ENCODE measurements at regions not wholly inside any gene's neighbourhood (a gene's known extent, or its start where the extent isn't known, plus 50 kb on each side); places are given as distances from the start of the nearest gene placed in this dataset.

DNA sequence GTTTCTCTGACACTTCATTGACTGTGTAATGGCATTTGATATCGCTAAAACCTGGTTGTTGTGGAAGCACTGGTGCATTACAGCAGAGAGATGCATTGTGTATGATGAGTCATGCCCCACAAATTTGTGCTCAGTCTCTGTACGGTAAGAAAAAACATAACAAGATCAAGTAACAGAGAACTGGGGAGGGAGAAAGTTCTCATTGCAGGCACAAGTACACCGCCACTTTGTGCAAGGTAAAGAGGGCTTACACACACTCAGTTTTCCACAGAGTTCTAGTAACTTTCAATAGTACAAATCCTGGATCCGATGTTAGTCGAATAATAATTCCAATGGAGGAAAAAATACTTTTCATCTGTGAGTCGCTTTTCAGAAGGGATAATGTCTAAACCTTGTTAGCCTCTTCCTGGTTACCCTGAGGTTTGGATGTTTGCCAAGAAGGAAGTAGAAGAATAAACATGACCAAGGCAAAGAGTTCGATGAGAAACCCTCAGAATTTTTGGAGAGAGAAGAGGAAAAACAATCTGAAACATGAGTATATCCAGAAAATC is 512.5 kb upstream of the SLIT2 start:
- Mint-ChIP-seq H3K27me3 (no peaks in the 10 kb centered on the region), H3K27ac (no peak overlapping the region), H3K4me1 (ENCODE audit: low read depth in 2 of 2) (no peaks in the 10 kb centered on the region), H3K4me3 (no peak overlapping the region), H3K36me3 (ENCODE audit: insufficient read depth) (no peaks in the 10 kb centered on the region), H3K9me3 (peaks cover 8 to 14% of the 10 kb centered on the region in 2 donors)
- ATAC-seq (replicated peaks) = no peak
- no peak for DNase-seq

GRCh38 chr4:19736968-19737756 is 514.5 kb upstream of the SLIT2 start:
- Mint-ChIP-seq H3K27ac (no peak overlapping the region), H3K4me3 (no peak overlapping the region), H3K27me3 (no peaks in the 10 kb centered on the region), H3K36me3 (ENCODE audit: insufficient read depth) (no peaks in the 10 kb centered on the region), H3K4me1 (ENCODE audit: low read depth in 2 of 2) (no peaks in the 10 kb centered on the region), H3K9me3 (peaks cover 9 to 14% of the 10 kb centered on the region in 2 donors)
- ATAC-seq (replicated peaks) (no peak), DNase-seq (no peak)

GRCh38 chr4:19735012-19735411 is 516.7 kb upstream of the SLIT2 start:
- Mint-ChIP-seq H3K4me1 (ENCODE audit: low read depth in 2 of 2) (no peaks in the 10 kb centered on the region), H3K36me3 (ENCODE audit: insufficient read depth) (no peaks in the 10 kb centered on the region), H3K27me3 (no peaks in the 10 kb centered on the region), H3K9me3 (peaks cover 5 to 10% of the 10 kb centered on the region in 2 donors), H3K4me3 (no peak overlapping the region), H3K27ac (no peak overlapping the region)
- ATAC-seq (replicated peaks) (no peak), DNase-seq (no peak)

DNA sequence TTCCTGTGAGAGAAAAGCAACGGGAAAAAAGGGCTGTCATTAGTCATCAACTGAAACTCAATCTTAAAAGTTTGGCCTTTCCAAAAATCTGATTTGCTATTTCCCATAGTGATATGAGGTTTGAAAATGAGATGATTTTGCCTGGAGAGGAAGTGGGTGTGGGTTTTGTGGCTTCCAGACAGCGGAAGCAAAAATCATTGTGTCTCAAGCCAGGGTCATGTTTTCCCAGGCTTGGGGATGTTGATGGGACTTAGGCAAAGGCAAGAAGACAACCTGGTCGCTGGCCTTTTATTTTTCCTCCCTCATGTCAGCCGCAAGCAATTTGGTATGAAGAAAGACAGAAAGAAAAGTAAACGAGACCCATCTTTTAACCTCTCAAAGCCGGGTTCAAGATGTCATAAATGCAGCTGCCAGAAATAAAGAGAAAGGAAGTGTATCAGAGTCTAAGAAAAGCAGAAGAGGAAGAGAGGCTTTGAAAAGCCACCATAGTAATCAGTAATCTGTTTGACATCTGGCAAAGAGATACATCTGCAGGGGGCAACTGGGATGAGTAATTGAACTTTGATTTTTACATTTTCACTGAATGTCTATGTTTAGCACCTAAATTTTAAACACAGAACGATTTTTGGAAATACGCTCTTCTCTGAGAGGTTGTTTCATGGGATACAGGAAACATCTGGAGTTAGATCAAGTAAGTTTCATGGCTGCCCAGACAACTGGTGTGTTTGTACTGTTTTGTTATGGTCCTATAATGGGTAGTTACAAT is 521.6 kb upstream of the SLIT2 start:
- Mint-ChIP-seq H3K9me3 (peaks cover 9 to 10% of the 10 kb centered on the region in 2 donors), H3K27ac (no peak overlapping the region), H3K4me1 (ENCODE audit: low read depth in 2 of 2) (no peaks in the 10 kb centered on the region), H3K36me3 (ENCODE audit: insufficient read depth) (no peaks in the 10 kb centered on the region), H3K27me3 (no peaks in the 10 kb centered on the region), H3K4me3 (no peak overlapping the region)
- ATAC-seq (replicated peaks) = no peak
- no peak for DNase-seq

DNA sequence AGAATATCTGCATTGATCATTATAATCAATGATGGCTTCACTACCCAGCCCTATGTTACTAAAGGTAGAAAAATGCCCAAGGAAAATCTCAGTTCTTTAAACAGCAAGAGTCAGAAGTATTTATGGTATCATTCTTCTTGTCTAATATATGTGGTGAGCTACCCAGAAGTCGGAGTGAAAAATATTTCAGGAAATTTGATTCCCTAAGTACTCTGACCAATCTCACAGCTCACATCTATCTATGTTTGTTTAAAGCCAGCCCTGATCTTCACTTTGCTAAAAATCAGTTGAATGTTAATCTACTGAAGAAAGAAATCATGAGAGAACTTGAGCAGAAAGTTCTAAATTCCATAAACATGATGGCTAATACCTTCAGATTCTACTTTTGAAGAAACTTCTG is 522.9 kb upstream of the SLIT2 start:
- Mint-ChIP-seq H3K27me3 (no peaks in the 10 kb centered on the region), H3K4me3 (no peak overlapping the region), H3K27ac (no peak overlapping the region), H3K9me3 (peaks cover 8 to 9% of the 10 kb centered on the region in 2 donors), H3K4me1 (ENCODE audit: low read depth in 2 of 2) (no peaks in the 10 kb centered on the region), H3K36me3 (ENCODE audit: insufficient read depth) (no peaks in the 10 kb centered on the region)
- no peak for DNase-seq
- ATAC-seq (replicated peaks) = no peak

GRCh38 chr4:19727141-19727540 is 524.6 kb upstream of the SLIT2 start:
- Mint-ChIP-seq H3K27me3 (no peaks in the 10 kb centered on the region), H3K4me3 (no peak overlapping the region), H3K4me1 (ENCODE audit: low read depth in 2 of 2) (no peaks in the 10 kb centered on the region), H3K36me3 (ENCODE audit: insufficient read depth) (no peaks in the 10 kb centered on the region), H3K9me3 (peaks cover 9 to 10% of the 10 kb centered on the region in 2 donors), H3K27ac (no peak overlapping the region)
- ATAC-seq (replicated peaks) = no peak
- DNase-seq = no peak

DNA sequence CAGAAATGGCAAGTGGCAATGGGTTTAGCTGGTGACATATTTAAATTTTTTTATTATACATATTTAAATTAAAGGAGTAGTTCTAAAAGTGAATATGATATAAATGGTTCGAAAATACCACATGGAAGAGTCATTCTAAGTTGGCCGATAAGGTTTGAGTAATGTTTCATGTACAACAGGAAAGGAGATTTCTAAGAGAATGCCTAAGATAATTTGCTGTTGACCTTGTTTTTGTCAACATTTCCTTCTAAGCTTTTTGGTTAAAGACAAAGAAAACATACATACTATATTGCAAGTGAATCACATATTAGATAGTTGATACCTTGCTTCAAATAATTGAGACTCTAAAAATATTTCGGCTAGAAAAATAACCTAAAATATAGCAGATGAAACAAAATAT is 526.6 kb upstream of the SLIT2 start:
- ATAC-seq (replicated peaks) (no peak), DNase-seq (no peak)
- Mint-ChIP-seq H3K36me3 (ENCODE audit: insufficient read depth) (no peaks in the 10 kb centered on the region), H3K9me3 (peaks cover 9 to 13% of the 10 kb centered on the region in 2 donors), H3K27ac (no peak overlapping the region), H3K4me3 (no peak overlapping the region), H3K27me3 (no peaks in the 10 kb centered on the region), H3K4me1 (ENCODE audit: low read depth in 2 of 2) (no peaks in the 10 kb centered on the region)

DNA sequence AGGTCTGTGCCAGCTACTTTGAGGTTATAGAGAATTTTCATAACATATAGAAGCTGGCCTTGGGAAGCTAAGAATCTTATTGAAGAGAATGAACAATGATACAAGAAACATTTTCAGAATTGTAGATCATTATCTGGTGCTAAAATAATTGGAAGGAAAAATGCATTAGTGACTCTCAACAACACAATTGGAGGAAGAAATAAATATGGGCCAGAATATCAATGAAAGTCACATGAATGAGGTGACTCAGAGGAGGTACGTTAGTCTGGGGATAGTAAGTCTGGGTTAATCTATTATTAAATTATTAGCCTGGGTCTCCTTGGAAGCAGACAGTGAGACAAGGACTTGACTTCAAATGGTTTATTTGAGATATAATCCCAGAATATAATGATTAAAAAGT is 529.3 kb upstream of the SLIT2 start:
- no peaks in the 10 kb centered on the region for H3K27me3 Mint-ChIP-seq
- no peak for DNase-seq
- no peak overlapping the region for H3K4me3 Mint-ChIP-seq
- H3K4me1 Mint-ChIP-seq (ENCODE audit: low read depth in 2 of 2) = no peaks in the 10 kb centered on the region
- no peaks in the 10 kb centered on the region for H3K36me3 Mint-ChIP-seq (ENCODE audit: insufficient read depth)
- no peak overlapping the region for H3K27ac Mint-ChIP-seq
- peaks cover 12 to 15% of the 10 kb centered on the region in 2 donors for H3K9me3 Mint-ChIP-seq
- ATAC-seq (replicated peaks) = no peak

DNA sequence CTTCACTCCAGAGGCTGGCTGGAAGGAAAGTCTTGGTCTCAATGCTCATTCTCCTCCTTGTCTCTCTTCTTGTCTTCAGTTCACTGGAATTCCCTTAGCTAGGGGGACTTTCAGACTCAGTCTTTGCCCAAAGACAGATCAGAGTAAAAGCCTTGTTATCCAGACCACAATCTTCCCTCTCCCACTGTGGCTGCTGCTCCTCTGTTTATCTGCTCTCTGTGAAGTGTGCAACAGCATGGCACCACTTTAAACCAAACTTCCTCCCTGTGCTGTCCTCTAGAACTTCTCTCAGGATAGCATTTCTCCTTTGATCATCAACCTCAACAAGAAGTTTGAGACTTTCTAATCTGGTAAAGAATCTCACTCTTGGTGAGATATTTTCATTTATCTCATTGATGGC is 530.1 kb upstream of the SLIT2 start:
- Mint-ChIP-seq H3K9me3 (peaks cover 12 to 15% of the 10 kb centered on the region in 2 donors), H3K27me3 (no peaks in the 10 kb centered on the region), H3K4me1 (ENCODE audit: low read depth in 2 of 2) (no peaks in the 10 kb centered on the region), H3K27ac (no peak overlapping the region), H3K4me3 (no peak overlapping the region), H3K36me3 (ENCODE audit: insufficient read depth) (no peaks in the 10 kb centered on the region)
- DNase-seq (no peak), ATAC-seq (replicated peaks) (no peak)

DNA sequence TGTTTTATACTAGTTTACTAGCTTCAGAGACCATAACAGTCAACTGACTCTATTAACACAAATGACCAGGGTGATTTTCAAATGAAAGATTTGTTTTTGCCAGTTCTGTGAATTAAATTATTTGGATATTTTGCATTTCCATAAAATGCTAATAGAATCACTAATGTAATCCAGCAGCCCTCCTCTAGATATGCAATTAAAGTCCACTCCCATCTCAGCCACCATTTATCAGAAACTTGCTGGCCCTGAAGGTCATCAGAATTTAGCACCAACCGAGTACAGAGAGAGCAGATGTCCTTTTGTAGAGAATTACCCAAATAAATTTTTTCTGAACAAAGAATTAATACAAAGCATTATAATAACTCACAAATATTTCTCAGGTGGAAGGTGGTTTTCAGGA is 531.1 kb upstream of the SLIT2 start:
- H3K27me3 Mint-ChIP-seq = no peaks in the 10 kb centered on the region
- H3K9me3 Mint-ChIP-seq = peaks cover 6 to 9% of the 10 kb centered on the region in 2 donors
- no peak for ATAC-seq (replicated peaks)

DNA sequence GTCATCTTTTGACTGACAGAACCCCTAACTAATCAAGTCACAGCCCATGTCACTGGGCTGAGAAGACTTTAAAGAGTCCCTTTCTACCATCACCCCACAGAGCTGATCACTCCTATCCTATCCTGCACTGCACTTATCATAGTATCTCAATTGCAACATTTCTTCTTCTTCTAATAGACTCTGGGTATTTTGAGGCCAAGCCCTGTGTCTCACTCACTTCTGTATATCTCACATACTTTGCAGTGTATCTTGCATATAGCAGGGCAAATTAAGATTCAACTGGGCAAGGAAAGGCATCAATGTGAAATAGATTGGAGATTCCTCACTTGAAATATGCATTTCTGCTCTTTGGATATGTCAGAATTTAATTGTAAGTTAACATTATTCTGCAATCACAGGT is 531.5 kb upstream of the SLIT2 start:
- DNase-seq (no peak), ATAC-seq (replicated peaks) (no peak)
- H3K9me3 Mint-ChIP-seq = peaks cover 6 to 9% of the 10 kb centered on the region in 2 donors
- H3K27me3 Mint-ChIP-seq = no peaks in the 10 kb centered on the region
- no peaks in the 10 kb centered on the region for H3K36me3 Mint-ChIP-seq (ENCODE audit: insufficient read depth)
- H3K27ac Mint-ChIP-seq = no peak overlapping the region
- no peak overlapping the region for H3K4me3 Mint-ChIP-seq
- no peaks in the 10 kb centered on the region for H3K4me1 Mint-ChIP-seq (ENCODE audit: low read depth in 2 of 2)

More for the DNA sequence above, 531.1 kb upstream of the SLIT2 start:
- Mint-ChIP-seq H3K36me3 (ENCODE audit: insufficient read depth) (no peaks in the 10 kb centered on the region), H3K27ac (no peak overlapping the region), H3K4me3 (no peak overlapping the region), H3K4me1 (ENCODE audit: low read depth in 2 of 2) (no peaks in the 10 kb centered on the region)
- no peak for DNase-seq

DNA sequence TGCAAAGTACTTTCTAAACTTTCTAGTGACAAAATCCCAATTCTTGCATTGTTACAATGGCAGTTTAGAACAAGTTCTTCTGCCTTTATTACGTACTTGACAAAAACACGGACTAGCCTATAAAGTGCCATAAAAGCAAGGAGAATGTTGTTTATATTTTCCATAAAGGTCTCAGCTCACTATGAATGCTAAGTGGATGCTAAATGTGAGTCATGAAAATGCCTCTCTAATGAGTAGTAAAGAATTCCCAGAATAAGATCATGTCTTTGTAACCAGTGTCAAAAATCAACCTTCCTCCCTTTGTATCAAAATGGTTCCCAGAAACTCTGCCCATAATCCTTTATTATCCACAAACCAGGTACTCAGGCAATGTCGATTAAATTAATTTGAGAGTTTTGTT is 539.8 kb upstream of the SLIT2 start:
- H3K9me3 Mint-ChIP-seq = peaks cover 15 to 20% of the 10 kb centered on the region in 2 donors
- DNase-seq (no peak), ATAC-seq (replicated peaks) (no peak)
- no peaks in the 10 kb centered on the region for H3K36me3 Mint-ChIP-seq (ENCODE audit: insufficient read depth)
- H3K4me3 Mint-ChIP-seq = no peak overlapping the region
- no peaks in the 10 kb centered on the region for H3K27me3 Mint-ChIP-seq
- H3K27ac Mint-ChIP-seq = no peak overlapping the region
- H3K4me1 Mint-ChIP-seq (ENCODE audit: low read depth in 2 of 2) = no peaks in the 10 kb centered on the region

GRCh38 chr4:19707876-19708275 is 543.8 kb upstream of the SLIT2 start:
- H3K4me1 Mint-ChIP-seq (ENCODE audit: low read depth in 2 of 2) = no peaks in the 10 kb centered on the region
- DNase-seq = no peak
- no peaks in the 10 kb centered on the region for H3K27me3 Mint-ChIP-seq
- ATAC-seq (replicated peaks) = no peak
- no peak overlapping the region for H3K4me3 Mint-ChIP-seq
- peaks cover 8 to 13% of the 10 kb centered on the region in 2 donors for H3K9me3 Mint-ChIP-seq
- no peaks in the 10 kb centered on the region for H3K36me3 Mint-ChIP-seq (ENCODE audit: insufficient read depth)
- H3K27ac Mint-ChIP-seq = no peak overlapping the region

DNA sequence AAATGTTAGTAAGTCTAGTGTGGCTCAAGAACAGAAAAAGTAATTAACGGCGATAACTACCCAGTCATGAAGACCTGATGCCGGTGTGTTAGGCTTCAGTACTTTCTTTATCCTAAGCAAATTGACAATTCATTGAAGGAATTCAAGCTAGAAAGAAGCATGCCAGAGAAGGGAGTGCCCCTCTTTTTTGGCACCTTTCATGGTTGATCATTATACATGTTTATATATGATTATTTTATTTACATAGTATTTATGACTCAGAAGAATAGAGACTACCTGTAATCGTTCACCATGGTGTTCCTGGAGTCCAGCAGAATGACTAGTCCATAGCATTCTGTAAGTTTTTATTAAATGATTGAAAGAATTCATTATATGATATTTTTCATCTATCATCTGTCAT is 548.3 kb upstream of the SLIT2 start:
- Mint-ChIP-seq H3K4me1 (ENCODE audit: low read depth in 2 of 2) (no peaks in the 10 kb centered on the region), H3K27me3 (no peaks in the 10 kb centered on the region), H3K27ac (no peak overlapping the region), H3K4me3 (no peak overlapping the region), H3K9me3 (peaks cover 12 to 13% of the 10 kb centered on the region in 2 donors), H3K36me3 (ENCODE audit: insufficient read depth) (no peaks in the 10 kb centered on the region)
- DNase-seq (no peak), ATAC-seq (replicated peaks) (no peak)

All from effector memory CD8-positive, alpha-beta T cell (primary cell).